ENCODE measurements at regions not wholly inside any gene's neighbourhood (a gene's known extent, or its start where the extent isn't known, plus 50 kb on each side); places are given as distances from the start of the nearest gene placed in this dataset.

- DNase-seq (ENCODE audit: low read depth), result no peak
Measured at GRCh38 chr10:130623680-130624267, 487.6 kb downstream of the GLRX3 start.

GRCh38 chr10:130627346-130628045, 491.3 kb downstream of the GLRX3 start:
- no peak for DNase-seq (ENCODE audit: low read depth)

GRCh38 chr10:130630135-130630534, 493.9 kb downstream of the GLRX3 start:
- no peak for DNase-seq (ENCODE audit: low read depth)

- no peak for DNase-seq (ENCODE audit: low read depth)
Measured at GRCh38 chr10:130631142-130632096, 495.2 kb downstream of the GLRX3 start.

GRCh38 chr10:130634816-130635215, 498.6 kb downstream of the GLRX3 start:
- DNase-seq (ENCODE audit: low read depth), result no peak

- no peak for DNase-seq (ENCODE audit: low read depth)
Measured at GRCh38 chr10:130635528-130635927, 499.3 kb downstream of the GLRX3 start.

- DNase-seq (ENCODE audit: low read depth), result no peak
Measured at GRCh38 chr10:130636313-130636930, 500.2 kb downstream of the GLRX3 start.

- DNase-seq (ENCODE audit: low read depth), result no peak
Measured at GRCh38 chr10:130637089-130637676, 501.0 kb downstream of the GLRX3 start.

GRCh38 chr10:130638991-130639390, 502.8 kb downstream of the GLRX3 start:
- no peak for DNase-seq (ENCODE audit: low read depth)

GRCh38 chr10:130642926-130643325, 506.7 kb downstream of the GLRX3 start:
- DNase-seq (ENCODE audit: low read depth), result no peak

GRCh38 chr10:130647341-130647740, 511.1 kb downstream of the GLRX3 start:
- DNase-seq (ENCODE audit: low read depth), result no peak

GRCh38 chr10:130648807-130649206, 512.6 kb downstream of the GLRX3 start:
- DNase-seq (ENCODE audit: low read depth), result no peak

- no peak for DNase-seq (ENCODE audit: low read depth)
Measured at GRCh38 chr10:130652544-130652943, 516.4 kb downstream of the GLRX3 start.

GRCh38 chr10:130652964-130653578, 516.9 kb downstream of the GLRX3 start:
- no peak for DNase-seq (ENCODE audit: low read depth)

- DNase-seq (ENCODE audit: low read depth), result no peak
Measured at GRCh38 chr10:130654726-130655125, 518.5 kb downstream of the GLRX3 start.

- DNase-seq (ENCODE audit: low read depth), result no peak
Measured at GRCh38 chr10:130655313-130656186, 519.4 kb downstream of the GLRX3 start.

- no peak for DNase-seq (ENCODE audit: low read depth)
Measured at GRCh38 chr10:130656187-130656575, 520.0 kb downstream of the GLRX3 start.

- no peak for DNase-seq (ENCODE audit: low read depth)
Measured at GRCh38 chr10:130656582-130657133, 520.5 kb downstream of the GLRX3 start.

GRCh38 chr10:130658687-130659290, 522.6 kb downstream of the GLRX3 start:
- no peak for DNase-seq (ENCODE audit: low read depth)

- DNase-seq (ENCODE audit: low read depth), result no peak
Measured at GRCh38 chr10:130659528-130659927, 523.3 kb downstream of the GLRX3 start.
